Endothelial cell of umbilical vein (primary cell): ENCODE measurements at regions not wholly inside any gene's neighbourhood (a gene's known extent, or its start where the extent isn't known, plus 50 kb on each side); places are given as distances from the start of the nearest gene placed in this dataset.

Experiments used
- CTCF ChIP-seq, 2 donors: IDR thresholded peaks; 1 replicate in 1 of 2; 2 replicates in 1 of 2; pipeline ENCODE4 v1.5.1; 2011; ENCODE audit warnings: low read length in 2 of 2, mild to moderate bottlenecking in 2 of 2, moderate library complexity in 2 of 2, control low read depth in 1 of 2, inconsistent platforms in 1 of 2, low read depth in 1 of 2; ENCODE audit not compliant: insufficient read depth in 1 of 2; ENCODE audit errors: extremely low read depth in 1 of 2
- EZH2 ChIP-seq: IDR thresholded peaks from 2 replicates; pipeline ENCODE4 v1.6.1; 2012; ENCODE audit warnings: borderline replicate concordance, low read depth, mild to moderate bottlenecking, moderate library complexity, low read length, inconsistent platforms; ENCODE audit not compliant: severe bottlenecking
- MAX ChIP-seq: IDR thresholded peaks from 2 replicates; pipeline ENCODE4 v1.6.1; 2011; ENCODE audit not compliant: insufficient read depth, insufficient read length
- POLR2A ChIP-seq: IDR thresholded peaks from 2 replicates; pipeline ENCODE4 v1.6.1; 2012; ENCODE audit warnings: low read depth, mild to moderate bottlenecking, control low read depth, low read length
- POLR2AphosphoS5 ChIP-seq: IDR thresholded peaks from 2 replicates; pipeline ENCODE4 v1.6.1; 2012; ENCODE audit warnings: low read depth, mild to moderate bottlenecking, control low read depth, low read length, moderate library complexity; ENCODE audit not compliant: insufficient read depth

DNA sequence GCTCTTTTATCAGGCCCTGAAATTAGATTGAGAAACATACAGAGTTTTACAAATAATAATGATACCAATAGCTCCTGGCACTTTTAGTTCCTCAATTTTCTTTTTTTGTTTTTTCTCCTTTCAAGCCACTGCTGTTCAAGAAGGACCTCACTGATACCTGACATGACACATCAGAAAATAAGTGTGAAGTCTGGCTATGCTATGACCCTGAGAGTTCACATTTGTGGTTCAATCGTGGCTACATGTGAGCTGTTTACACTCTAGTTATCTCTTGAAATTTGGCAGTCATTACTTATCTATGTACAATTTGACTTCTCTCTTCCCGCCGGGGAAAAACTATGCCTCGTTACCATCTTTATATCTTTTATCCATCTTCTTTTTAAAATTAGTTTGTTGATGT is 686.5 kb downstream of the EPHA4 start:
- TF ChIP-seq MAX = no peak
- TF ChIP-seq CTCF (IDR thresholded peaks at IDR 0.05; ENCODE audit: extremely low read depth in 1 of 2, insufficient read depth in 1 of 2, low read depth in 1 of 2, low read length in 2 of 2) = no peak
- no peak for TF ChIP-seq POLR2A
- TF ChIP-seq EZH2 = no peak
- TF ChIP-seq POLR2AphosphoS5 = no peak
